ENCODE measurements at regions not wholly inside any gene's neighbourhood (a gene's known extent, or its start where the extent isn't known, plus 50 kb on each side); places are given as distances from the start of the nearest gene placed in this dataset.
"Not testable (repeated sequence)": the region's sequence is repeated elsewhere in the genome, so short reads cannot be mapped to it uniquely, and the experiment has no call there.

- intact Hi-C loops (cut with DNase I; ENCODE audit: low total_unique reads) = no loop called here
These were observed 136.8 kb upstream of the PRKD1 start for GRCh38 chr14:30064454-30064853.

GRCh38 chr14:30069536-30069935, 141.9 kb upstream of the PRKD1 start:
- WGBS, 5 donors = 15 to 46% (median 28%) methylated on average over 1 of the region's 1 CpG
- H3K4me3 ChIP-seq = no peak overlapping the region
- no peaks in the 10 kb centered on the region for H3K27me3 ChIP-seq
- intact Hi-C loops (cut with DNase I; ENCODE audit: low total_unique reads) = no loop called here
- H3K36me3 ChIP-seq = no peaks in the 10 kb centered on the region
- no peak for DNase-seq
- H3K27ac ChIP-seq = no peak overlapping the region
- H3K4me1 ChIP-seq = no peaks in the 10 kb centered on the region
- H3K9me3 ChIP-seq = peaks cover 0 to 16% (median 6%) of the 10 kb centered on the region in 4 donors
- no peak for TF ChIP-seq EP300 (IDR thresholded peaks at IDR 0.05)
- no peak for TF ChIP-seq CTCF (IDR thresholded peaks at IDR 0.05)
- no peak for TF ChIP-seq POLR2A (IDR thresholded peaks at IDR 0.05)
- no peak for TF ChIP-seq POLR2AphosphoS5 (IDR thresholded peaks at IDR 0.05)

More at GRCh38 chr14:30064454-30064853, 136.8 kb upstream of the PRKD1 start:
- no peak for TF ChIP-seq POLR2AphosphoS5 (IDR thresholded peaks at IDR 0.05)
- TF ChIP-seq EP300 (IDR thresholded peaks at IDR 0.05) = no peak
- TF ChIP-seq CTCF (IDR thresholded peaks at IDR 0.05) = no peak
- TF ChIP-seq POLR2A (IDR thresholded peaks at IDR 0.05) = no peak
- H3K27ac ChIP-seq = no peak overlapping the region
- H3K9me3 ChIP-seq = peaks cover 0 to 4% (median 0%) of the 10 kb centered on the region in 4 donors
- H3K4me3 ChIP-seq = no peak overlapping the region
- DNase-seq = no peak
- no peaks in the 10 kb centered on the region for H3K27me3 ChIP-seq
- H3K36me3 ChIP-seq = no peaks in the 10 kb centered on the region
- no peaks in the 10 kb centered on the region for H3K4me1 ChIP-seq

GRCh38 chr14:30072454-30072853, 144.8 kb upstream of the PRKD1 start:
- intact Hi-C loops (cut with DNase I; ENCODE audit: low total_unique reads); H3K36me3 ChIP-seq; H3K27me3 ChIP-seq; DNase-seq; H3K4me1 ChIP-seq; H3K27ac ChIP-seq; H3K4me3 ChIP-seq: not testable (repeated sequence)
- H3K9me3 ChIP-seq = peaks cover 0 to 16% (median 4%) of the 10 kb centered on the region in 4 donors
- WGBS, 5 donors = 24 to 54% (median 43%) methylated on average over 1 to 2 of the region's 2 CpGs

- intact Hi-C loops (cut with DNase I; ENCODE audit: low total_unique reads) = no loop called here
- no peak overlapping the region for H3K27ac ChIP-seq
- TF ChIP-seq EP300 (IDR thresholded peaks at IDR 0.05) = no peak
- no peak for TF ChIP-seq POLR2A (IDR thresholded peaks at IDR 0.05)
- no peak for TF ChIP-seq CTCF (IDR thresholded peaks at IDR 0.05)
- no peak for TF ChIP-seq POLR2AphosphoS5 (IDR thresholded peaks at IDR 0.05)
- no peak overlapping the region for H3K4me3 ChIP-seq
- WGBS, 5 donors = 56 to 76% (median 73%) methylated on average over 2 of the region's 2 CpGs
- no peaks in the 10 kb centered on the region for H3K27me3 ChIP-seq
- H3K36me3 ChIP-seq = no peaks in the 10 kb centered on the region
- no peaks in the 10 kb centered on the region for H3K4me1 ChIP-seq
- H3K9me3 ChIP-seq = peaks cover 0 to 7% (median under 1%) of the 10 kb centered on the region in 4 donors
- no peak for DNase-seq
These were observed 150.3 kb upstream of the PRKD1 start for GRCh38 chr14:30077946-30078345.

GRCh38 chr14:30078811-30079402, 151.3 kb upstream of the PRKD1 start:
- no peaks in the 10 kb centered on the region for H3K4me1 ChIP-seq
- H3K4me3 ChIP-seq = no peak overlapping the region
- H3K27me3 ChIP-seq = no peaks in the 10 kb centered on the region
- no peak overlapping the region for H3K27ac ChIP-seq
- intact Hi-C loops (cut with DNase I; ENCODE audit: low total_unique reads) = no loop called here
- TF ChIP-seq POLR2A (IDR thresholded peaks at IDR 0.05) = no peak
- no peak for TF ChIP-seq CTCF (IDR thresholded peaks at IDR 0.05)
- TF ChIP-seq POLR2AphosphoS5 (IDR thresholded peaks at IDR 0.05) = no peak
- no peak for TF ChIP-seq EP300 (IDR thresholded peaks at IDR 0.05)
- no peak for DNase-seq
- no peaks in the 10 kb centered on the region for H3K36me3 ChIP-seq
- WGBS, 5 donors = 76 to 84% (median 78%) methylated on average over 8 of the region's 8 CpGs
- no peaks in the 10 kb centered on the region for H3K9me3 ChIP-seq

All from stomach (tissue), 8 donors.